ENCODE measurements at regions not wholly inside any gene's neighbourhood (a gene's known extent, or its start where the extent isn't known, plus 50 kb on each side); places are given as distances from the start of the nearest gene placed in this dataset.
A peak's percentile ranks its signal among the peaks of the same experiment; 100 is the strongest.

DNA sequence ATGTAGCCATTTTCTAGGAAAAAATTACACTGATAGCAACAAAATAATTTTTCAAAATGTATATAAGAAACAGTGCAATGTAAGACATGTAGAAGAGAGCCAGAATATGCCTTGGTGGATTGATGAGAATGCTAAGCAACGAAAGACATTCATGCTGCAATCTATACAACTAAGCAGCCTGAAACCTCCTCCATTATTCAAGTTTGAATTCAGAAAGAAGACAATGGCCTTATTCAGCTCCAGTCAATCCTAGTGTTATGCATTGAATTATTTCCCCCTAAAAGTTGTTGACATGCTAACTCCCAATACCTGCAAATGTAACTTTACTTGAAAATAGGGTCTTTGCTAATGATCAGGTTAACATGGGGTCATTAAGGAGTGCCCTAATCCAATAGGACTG lies 73.5 kb downstream of the BTG1 start:
- no peak for DNase-seq (ENCODE audit: low read depth)
- no peaks in the 10 kb centered on the region for H3K27me3 ChIP-seq (ENCODE audit: control insufficient read depth, insufficient read depth, low read length)
- no peak overlapping the region for H3K4me3 ChIP-seq (ENCODE audit: low read depth, low read length)
- no peaks in the 10 kb centered on the region for H3K36me3 ChIP-seq (ENCODE audit: control insufficient read depth, insufficient read depth, low read length)
- TF ChIP-seq CTCF (IDR thresholded peaks at IDR 0.05; ENCODE audit: insufficient read depth, low read length, poor library complexity, severe bottlenecking) = no peak

GRCh38 chr12:92070864-92071445 lies 74.7 kb downstream of the BTG1 start:
- Histone ChIP-seq H3K36me3 (ENCODE audit: control insufficient read depth, insufficient read depth, low read length) (no peaks in the 10 kb centered on the region), H3K4me3 (ENCODE audit: low read depth, low read length) (no peak overlapping the region), H3K27me3 (ENCODE audit: control insufficient read depth, insufficient read depth, low read length) (no peaks in the 10 kb centered on the region)
- TF ChIP-seq CTCF (IDR thresholded peaks at IDR 0.05; ENCODE audit: insufficient read depth, low read length, poor library complexity, severe bottlenecking) = no peak
- DNase-seq (ENCODE audit: low read depth) = no peak

DNA sequence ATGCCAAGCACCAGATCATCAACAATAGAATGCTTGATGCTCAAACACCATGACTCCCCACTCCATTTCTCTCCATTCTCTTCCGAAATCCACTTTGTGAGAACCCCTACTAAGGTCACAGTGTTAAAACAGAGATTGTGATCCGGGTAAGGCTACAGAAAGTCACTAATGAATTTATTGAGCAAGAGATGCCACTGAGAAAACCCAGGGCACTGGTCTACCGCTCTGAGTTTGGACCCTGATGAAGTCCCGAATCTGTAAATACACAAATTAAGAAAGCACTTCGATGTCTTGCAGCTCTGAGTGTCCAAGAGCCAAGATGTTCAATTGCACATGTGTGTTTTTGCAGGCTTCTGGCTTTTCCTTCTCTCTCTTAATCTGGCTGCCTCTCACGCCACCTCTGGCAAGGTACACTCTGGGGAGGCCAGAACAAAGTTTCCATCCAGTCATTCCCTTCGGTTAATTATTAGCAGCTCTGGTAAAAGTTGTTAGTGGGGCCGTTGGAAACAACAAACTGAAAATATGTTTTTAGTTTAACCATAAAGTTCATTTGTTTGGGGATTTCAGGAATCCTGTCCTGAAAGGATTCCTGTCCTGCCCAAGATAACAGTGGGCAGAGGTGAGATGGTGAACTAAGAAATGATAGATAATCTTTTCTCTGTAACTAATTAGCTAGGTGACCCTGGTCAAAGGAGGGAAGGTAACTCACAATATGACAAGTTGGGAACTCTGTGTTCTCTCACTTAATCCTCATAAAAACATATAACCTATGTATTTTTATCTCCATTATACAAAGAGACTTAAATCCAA lies 75.4 kb downstream of the BTG1 start:
- peak; percentile 30 for TF ChIP-seq CTCF (IDR thresholded peaks at IDR 0.05; ENCODE audit: insufficient read depth, low read length, poor library complexity, severe bottlenecking)
- no peaks in the 10 kb centered on the region for H3K36me3 ChIP-seq (ENCODE audit: control insufficient read depth, insufficient read depth, low read length)
- DNase-seq (ENCODE audit: low read depth) = no peak
- no peaks in the 10 kb centered on the region for H3K27me3 ChIP-seq (ENCODE audit: control insufficient read depth, insufficient read depth, low read length)
- H3K4me3 ChIP-seq (ENCODE audit: low read depth, low read length) = no peak overlapping the region

DNA sequence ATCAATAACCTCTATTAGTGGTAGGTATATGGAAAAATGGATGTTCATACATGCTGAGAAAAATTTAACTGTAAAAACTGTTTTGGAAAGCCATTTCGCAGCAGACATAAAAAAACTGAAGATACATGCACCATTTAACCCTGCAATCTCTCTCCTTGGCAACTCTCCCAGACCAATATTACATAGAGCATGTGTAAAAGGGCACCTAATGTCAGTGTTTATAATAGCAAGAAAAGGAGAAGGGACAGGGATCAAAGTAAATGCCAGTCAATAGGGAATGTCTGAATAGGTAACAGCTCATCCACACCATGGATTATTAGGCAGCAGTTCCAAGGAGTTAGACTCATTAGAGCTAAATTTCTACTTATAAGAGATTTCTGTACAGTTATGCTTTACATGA lies 77.2 kb downstream of the BTG1 start:
- DNase-seq (ENCODE audit: low read depth) = no peak
- no peak for TF ChIP-seq CTCF (IDR thresholded peaks at IDR 0.05; ENCODE audit: insufficient read depth, low read length, poor library complexity, severe bottlenecking)
- Histone ChIP-seq H3K27me3 (ENCODE audit: control insufficient read depth, insufficient read depth, low read length) (no peaks in the 10 kb centered on the region), H3K4me3 (ENCODE audit: low read depth, low read length) (no peak overlapping the region), H3K36me3 (ENCODE audit: control insufficient read depth, insufficient read depth, low read length) (no peaks in the 10 kb centered on the region)

- H3K27me3 ChIP-seq (ENCODE audit: control insufficient read depth, insufficient read depth, low read length) = no peaks in the 10 kb centered on the region
- no peaks in the 10 kb centered on the region for H3K36me3 ChIP-seq (ENCODE audit: control insufficient read depth, insufficient read depth, low read length)
- H3K4me3 ChIP-seq (ENCODE audit: low read depth, low read length) = no peak overlapping the region
- no peak for TF ChIP-seq CTCF (IDR thresholded peaks at IDR 0.05; ENCODE audit: insufficient read depth, low read length, poor library complexity, severe bottlenecking)
- DNase-seq (ENCODE audit: low read depth) = no peak
Measured at GRCh38 chr12:92065639-92066038, 80.0 kb downstream of the BTG1 start.
